Right hindlimb (tissue), 1 donor: ENCODE measurements at regions not wholly inside any gene's neighbourhood (a gene's known extent, or its start where the extent isn't known, plus 50 kb on each side); places are given as distances from the start of the nearest gene placed in this dataset.
A peak's percentile ranks its signal among the peaks of the same experiment; 100 is the strongest.
"Not testable (repeated sequence)": the region's sequence is repeated elsewhere in the genome, so short reads cannot be mapped to it uniquely, and the experiment has no call there.

Experiments
- DNase-seq: peaks from one replicate; pipeline ENCODE4 v3.0.0-alpha.2; 2018

DNA sequence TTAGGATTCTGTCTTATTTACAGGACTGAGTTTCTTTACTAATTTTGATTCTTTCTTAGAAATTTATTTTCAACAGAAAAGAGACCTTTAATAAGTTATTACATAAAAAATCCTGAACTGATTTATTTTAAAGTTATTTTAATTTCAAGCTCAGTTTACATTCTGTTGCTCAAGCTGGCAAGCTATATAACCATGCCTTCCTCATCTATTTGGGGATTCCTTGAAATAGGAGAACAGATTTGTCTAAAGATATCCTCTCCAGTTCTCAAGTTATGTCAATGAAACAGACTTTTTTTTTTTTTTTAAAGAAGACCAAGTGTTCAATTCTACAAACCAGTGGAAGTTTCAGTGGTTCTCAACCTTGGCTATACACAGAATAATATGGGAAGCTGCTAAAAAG, 103.3 kb upstream of the TRHDE start:
- no peak for DNase-seq

DNA sequence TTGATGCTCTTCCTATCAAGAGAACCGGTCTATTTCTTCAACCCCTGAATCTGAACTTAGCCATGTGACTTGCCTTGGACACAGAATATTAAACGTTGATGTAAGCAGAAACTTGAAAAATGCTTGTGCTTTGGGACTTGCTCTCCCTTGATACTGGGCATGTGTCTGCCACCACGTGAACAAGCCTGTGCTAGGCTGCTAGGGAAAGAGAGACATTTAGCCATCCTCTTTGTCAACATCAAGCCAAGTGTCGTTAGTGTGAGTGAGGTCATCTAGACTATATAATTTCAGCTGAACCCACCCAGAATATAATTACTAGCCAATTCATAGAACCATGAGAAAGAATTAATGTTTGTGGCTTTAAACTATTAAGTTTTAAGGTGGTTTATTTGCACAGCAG, 98.2 kb upstream of the TRHDE start:
- no peak for DNase-seq

DNA sequence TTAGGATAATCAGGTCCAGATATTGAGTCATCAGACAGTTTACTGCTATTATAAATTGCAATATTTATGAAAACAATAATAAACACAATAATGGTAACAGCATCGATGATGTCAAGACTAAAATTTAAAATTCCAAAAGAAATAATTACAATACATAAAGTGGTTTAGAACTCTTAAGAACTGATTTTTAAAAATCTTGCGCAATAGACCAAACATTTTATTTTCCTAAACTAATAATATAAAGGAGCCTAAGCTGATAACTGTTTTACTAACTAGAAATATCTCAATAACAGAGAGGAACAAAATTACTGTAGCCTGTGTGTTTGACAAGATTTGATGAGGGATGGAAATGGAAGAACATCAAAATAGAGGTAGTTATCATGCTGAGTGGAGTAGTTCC, 93.9 kb upstream of the TRHDE start:
- no peak for DNase-seq

DNA sequence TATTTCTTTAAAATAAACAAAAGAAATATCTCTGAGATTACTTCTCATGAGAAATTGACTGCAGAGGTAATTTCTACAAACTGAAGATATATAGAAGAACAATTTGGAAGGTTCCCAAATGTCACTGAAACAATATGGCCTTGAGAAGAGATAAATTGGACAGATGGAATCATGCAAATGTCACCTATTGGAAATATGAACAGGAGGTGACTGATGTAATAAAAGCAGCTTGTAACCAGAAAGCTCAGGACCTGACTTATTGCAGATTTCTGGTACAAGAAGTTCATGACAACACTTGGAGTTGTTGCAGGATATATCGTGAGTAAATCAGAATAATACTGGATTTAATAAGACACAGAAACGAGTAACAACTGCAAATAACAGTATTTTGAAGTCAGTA, 93.3 kb upstream of the TRHDE start:
- no peak for DNase-seq

DNA sequence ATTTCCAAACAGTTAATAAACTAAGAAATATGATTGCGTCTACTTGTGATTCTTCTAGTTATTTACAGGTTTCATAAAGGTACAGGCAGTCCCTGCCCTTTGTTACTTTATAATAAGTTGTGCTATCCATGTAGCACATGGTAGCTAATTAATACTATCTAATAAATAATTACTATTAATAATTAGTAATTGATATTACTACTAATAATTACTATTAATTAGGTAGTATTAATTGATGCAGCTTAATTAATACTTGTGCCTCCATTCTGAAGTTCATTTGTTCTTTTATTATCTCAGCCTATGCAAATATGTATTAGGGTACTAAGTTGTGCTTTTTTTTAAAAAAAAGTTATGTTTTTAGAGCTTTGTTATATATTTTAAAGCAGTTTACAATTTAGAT, 92.3 kb upstream of the TRHDE start:
- no peak for DNase-seq

DNA sequence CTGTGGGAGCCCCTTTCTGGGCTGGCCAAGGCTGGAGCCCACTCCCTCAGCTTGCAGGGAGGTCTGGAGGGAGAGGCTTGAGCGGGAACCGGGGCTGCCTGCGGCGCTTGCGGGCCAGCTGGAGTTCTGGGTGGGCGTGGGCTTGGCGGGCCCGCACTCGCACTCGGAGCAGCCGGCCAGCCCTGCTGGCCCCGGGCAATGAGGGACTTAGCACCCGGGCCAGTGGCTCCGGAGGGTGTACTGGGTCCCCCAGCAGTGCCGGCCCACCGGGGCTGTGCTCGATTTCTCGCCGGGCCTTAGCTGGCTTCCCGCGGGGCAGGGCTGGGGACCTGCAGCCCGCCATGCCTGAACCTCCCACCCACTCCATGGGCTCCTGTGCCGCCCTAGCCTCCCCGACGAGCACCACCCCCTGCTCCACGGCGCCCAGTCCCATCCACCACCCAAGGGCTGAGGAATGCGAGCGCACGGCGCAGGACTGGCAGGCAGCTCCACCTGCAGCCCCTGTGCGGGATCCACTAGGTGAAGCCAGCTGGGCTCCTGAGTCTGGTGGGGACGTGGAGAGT, 87.1 kb upstream of the TRHDE start:
- not testable (repeated sequence) for DNase-seq

DNA sequence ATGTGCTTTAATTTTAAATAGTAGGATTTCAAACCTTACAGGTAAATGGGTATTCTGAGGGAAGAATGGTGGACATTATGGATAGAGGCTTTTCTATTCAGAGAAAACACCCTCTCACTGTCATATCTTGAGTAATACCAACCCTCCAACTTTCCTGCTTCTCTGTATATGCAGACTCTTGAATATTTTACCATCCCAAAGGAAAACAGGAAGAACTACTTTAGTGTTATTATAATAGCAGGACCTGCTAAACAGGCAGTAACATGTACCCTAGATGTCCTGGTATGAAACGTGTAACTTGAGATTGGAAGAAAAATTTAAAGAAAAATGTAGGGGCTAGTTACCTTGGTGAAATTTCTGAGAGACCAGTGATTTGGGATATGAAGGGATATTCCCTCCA, 82.9 kb upstream of the TRHDE start:
- DNase-seq = no peak

DNA sequence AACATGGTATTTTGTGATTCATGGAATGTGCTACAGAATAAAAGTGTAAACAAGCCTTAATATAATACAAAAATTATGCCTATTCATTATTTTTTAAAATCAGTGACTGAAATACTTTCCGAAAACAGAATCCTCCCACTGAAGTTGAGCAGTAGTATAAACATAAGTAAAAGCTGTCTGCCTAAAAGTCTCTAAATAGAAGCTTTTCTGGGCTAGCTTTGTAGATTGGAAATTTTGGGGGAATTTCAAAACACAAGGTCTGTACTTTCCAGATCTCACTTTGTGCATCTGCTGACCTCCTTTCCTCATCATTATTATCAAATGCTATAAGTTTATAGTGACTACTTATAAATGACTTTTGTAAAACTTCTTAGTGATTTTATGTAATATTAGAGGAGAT, 80.4 kb upstream of the TRHDE start:
- no peak for DNase-seq

DNA sequence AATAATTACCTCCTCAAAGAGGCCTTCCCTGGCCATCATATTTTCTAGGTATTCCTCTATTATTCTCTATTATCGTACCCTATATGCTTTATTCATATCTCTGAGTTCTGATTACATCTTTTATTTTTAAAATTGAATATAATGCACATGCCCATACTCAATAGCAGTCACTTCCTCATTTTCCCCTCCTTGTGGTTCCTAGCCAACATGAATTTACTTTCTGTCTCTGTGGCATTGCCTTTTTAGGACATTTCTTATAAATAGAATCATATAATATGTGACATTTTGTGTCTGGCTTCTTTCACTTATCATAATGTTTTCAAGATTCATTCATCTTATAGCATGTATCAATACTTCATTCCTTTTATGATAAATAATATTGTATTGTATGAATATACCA, 74.4 kb upstream of the TRHDE start:
- no peak for DNase-seq

DNA sequence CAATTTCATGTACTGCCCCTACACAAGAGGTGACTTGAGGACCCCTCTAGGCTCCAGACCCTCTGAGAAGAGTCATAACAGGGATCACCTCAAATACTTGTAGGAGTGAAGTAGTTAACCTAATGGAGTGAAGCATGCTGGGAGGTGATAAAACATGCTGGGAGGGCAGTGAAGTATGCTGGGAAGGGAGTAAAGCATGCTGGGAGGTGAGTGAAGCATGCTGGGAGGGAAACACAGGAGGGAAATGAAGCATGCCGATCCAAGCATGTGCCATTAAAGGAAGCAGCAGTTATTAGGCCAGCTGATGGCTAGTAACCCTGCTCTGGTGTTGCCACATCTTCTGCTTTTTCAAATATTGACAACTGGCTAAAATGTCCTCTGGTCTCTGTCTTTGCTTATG, 70.7 kb upstream of the TRHDE start:
- no peak for DNase-seq

DNA sequence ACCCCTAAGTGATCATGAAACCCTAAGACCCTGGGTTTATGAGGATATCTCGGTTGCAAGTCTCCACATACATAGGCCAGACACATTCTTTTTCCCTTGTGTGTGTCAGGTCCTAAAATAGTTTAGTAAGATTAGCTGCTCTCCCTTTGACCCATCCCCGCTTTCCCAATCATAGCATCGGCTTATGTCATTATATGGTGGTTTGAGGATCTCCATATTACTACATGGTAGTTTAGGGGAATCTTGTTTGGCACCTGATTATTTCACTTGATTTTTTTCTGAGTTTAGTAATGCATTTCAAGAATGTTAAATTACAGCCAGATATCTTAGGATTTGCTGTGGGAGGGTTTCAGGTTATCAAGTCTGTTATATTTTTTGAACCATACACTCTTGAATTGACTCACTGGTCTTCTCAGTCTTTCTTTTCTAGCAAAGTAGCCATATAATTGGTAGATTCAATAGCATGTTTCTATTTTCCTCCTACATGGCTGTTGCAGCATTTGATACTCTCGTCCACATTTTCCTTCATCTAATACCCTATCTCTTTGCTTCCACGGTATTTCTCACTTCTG, 68.3 kb upstream of the TRHDE start:
- no peak for DNase-seq

DNA sequence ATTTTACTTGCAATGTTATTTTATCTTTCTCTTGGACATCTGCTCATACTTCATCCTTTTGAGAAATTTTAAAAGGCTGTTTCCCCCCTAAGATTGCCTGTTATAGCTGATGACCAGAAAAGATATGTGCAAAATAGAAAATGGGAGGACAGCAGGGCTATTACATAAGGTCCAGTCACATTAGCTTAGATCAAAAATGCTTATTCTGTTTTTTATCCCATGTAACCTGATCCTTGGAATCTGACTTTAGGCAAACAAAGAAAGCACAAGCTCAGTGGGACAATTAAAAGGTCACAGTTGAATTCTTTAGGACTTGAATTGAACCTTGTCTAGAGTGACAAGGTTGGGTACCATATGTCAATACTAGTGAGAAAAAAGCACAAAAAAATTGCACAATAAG, 65.1 kb upstream of the TRHDE start:
- DNase-seq = no peak

DNA sequence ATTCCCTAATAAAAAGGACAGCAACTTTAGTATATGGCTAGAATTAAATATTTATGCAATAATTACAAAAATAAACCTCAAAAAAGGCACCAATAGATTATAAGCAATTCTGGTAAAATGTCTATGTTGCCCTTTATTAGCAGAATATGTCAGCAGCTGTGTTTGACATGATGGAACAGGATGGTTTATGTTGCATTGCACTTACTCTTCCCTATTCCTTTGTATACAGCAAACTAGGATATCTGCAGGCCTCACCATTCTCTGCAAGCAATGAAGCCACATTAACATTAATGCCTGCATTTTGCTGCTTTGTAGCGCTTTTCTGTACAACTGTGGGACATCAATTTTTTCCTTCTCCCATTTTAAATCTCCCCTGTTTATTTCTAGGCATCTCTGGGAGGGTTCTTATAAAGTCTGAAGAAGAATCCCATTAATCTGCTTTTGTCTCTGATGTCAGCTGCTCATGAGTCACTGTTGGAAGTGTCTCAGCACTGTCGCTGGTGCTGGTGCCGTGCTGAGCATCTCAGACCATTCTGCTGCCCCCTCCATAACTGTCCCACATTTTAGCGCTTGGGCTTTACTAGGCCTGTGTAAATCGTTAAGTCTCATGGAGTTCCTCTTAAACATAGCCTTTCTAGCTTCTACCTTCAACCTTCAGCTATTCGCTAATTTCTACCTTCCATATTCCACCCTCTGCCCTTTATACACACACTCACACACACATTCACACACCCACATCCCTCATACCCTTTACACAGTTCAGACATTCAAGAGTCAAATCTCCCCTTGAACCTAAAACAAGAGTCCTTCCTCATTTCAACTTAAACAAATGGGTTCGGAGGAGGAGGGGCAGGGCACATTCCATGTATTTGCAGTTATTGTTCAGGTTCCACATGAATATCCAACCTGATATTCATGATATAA, 64.4 kb upstream of the TRHDE start:
- DNase-seq = no peak

DNA sequence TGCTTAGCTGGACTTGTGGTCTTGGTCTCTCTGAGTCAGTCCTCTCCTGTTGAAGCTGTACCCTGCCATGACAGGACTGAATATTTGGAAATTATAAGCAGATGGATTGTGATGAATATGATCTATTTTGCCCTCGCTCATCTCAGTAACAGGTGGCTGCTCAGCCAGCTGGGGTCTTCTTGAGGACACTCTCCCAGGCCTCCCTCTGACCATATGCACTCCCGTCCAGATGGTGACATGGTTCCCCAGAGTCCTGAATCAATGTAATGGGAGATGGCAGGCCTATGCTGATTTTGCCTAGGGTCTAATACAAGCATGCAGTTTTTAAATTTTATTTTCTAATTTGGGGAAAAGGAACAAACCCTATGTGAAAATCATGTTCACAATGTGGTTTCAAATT, 63.1 kb upstream of the TRHDE start:
- peak; percentile 19 for DNase-seq

DNA sequence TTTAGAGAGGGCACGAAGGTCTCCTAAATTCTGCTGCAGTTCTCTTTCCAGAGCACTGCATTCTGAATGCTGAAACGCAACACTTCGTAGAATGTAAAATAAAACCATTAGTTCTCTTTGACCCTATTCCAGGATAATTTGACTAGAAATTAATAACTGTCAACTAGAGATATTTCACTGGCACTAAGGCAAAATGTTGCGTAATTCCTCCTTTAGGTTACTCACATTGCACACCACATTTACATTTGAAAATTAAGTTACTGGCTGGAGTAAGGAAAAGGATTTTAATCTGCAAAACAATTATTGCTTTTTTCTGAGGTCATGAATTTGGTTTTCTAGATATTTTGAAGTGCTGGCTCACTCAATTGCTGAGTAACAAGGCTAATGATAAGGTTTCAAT, 58.0 kb upstream of the TRHDE start:
- no peak for DNase-seq

DNA sequence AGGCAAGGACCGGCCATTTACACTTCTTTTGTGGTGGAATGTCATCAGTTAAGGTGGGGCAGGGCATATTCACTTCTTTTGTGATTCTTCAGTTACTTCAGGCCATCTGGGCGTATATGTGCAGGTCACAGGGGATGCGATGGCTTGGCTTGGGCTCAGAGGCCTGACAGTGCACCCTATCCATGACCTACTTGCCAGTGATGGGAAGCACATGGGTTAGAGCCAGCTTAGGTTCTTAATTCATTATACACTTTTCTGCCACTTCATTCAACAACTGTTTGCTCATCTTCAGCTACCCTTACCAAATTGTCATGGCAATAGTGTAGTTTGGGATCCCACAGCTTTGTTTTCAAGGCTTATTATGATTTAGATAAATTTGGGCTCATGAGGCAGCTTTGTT, 56.9 kb upstream of the TRHDE start:
- not testable (repeated sequence) for DNase-seq

DNA sequence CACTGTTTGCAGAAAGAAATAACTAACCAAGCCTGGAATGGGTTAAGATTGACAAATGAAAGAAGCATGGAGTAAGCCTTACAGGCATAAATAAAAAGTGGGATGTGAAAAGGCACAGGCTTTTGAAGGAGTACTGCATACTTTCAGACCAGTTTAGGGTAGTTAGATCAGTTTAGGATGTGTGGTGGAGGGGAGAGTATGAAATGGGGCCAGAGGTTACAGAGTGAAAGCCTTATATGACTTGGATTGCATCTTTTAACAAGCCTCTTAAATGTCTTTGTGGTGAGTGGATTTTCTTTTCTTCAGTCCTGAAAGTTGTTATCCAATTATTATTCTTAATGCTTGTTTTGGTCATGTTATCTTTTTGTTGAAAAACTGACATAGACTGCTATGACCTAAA, 52.2 kb upstream of the TRHDE start:
- DNase-seq = no peak
